ENCODE measurements at regions not wholly inside any gene's neighbourhood (a gene's known extent, or its start where the extent isn't known, plus 50 kb on each side); places are given as distances from the start of the nearest gene placed in this dataset.

DNA sequence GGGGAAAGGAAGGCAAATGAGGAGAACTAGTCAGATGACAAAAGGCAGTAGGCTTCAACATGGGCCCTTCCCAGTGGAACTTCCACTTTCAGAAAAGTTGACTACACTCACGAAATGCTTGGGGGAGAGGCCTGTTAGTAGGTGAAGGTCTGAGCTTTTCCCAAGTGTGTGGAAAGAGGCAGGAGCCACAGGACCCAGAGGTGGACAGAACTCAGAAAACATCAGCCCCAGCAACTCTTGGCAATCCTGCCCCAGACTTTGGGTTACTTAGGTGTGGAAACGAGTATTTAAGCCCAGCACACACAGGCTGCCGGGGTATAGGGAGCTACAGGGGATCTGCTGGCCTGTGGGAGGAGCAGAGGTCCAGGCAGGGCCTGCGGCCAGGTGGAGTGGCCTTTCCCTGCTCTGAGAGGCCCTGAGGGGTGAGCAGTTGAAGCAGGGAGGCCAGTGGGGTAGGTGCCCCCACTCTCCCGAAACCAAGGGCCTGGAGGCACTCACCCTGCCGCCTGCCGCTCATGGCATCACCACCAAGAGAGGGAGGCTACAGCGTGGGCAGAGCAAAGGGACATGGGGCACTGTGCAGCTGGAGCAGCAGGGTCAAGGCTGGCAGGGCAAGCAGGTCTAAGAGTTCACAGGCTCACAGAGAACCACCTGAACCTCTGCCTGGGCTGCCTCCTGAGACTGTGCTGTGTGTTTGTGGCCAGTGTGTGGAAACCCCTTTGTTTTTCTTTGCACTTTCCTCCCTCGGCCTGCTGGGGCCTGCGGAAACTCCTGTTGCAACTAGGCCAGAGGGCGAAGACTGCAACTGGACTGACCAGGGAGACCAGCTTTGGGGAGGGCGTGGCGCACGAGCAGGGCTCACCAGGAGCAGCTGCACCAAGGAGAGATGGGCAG, 130.7 kb upstream of the SERTAD2 start (continued):
- TF ChIP-seq ZMAT3 (CRISPR knock-in tag; conservative IDR thresholded peaks at IDR 0.05): peak; percentile 84; the same call in 1 of the 2 replicates
- no peak for TF ChIP-seq CENPX (CRISPR knock-in tag; IDR thresholded peaks at IDR 0.05)
- no peak for TF ChIP-seq MXI1 (IDR thresholded peaks at IDR 0.05; ENCODE audit: borderline replicate concordance, low read depth, low read length)
- TF ChIP-seq ZNF12 (CRISPR knock-in tag; IDR thresholded peaks at IDR 0.05): 0 out of 2 replicates have a peak, but pooled peaks have one; percentile 13
- no peak for TF ChIP-seq ATRX (CRISPR knock-in tag; IDR thresholded peaks at IDR 0.05; ENCODE audit: borderline replicate concordance)
- TF ChIP-seq ZNF260 (CRISPR knock-in tag; IDR thresholded peaks at IDR 0.05; ENCODE audit: borderline replicate concordance, low read depth): no peak
- TF ChIP-seq FLYWCH1 (CRISPR knock-in tag; IDR thresholded peaks at IDR 0.05): no peak
- TF ChIP-seq, protein P1, sequence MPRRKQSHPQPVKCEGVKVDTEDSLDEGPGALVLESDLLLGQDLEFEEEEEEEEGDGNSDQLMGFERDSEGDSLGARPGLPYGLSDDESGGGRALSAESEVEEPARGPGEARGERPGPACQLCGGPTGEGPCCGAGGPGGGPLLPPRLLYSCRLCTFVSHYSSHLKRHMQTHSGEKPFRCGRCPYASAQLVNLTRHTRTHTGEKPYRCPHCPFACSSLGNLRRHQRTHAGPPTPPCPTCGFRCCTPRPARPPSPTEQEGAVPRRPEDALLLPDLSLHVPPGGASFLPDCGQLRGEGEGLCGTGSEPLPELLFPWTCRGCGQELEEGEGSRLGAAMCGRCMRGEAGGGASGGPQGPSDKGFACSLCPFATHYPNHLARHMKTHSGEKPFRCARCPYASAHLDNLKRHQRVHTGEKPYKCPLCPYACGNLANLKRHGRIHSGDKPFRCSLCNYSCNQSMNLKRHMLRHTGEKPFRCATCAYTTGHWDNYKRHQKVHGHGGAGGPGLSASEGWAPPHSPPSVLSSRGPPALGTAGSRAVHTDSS (CRISPR knock-in tag; conservative IDR thresholded peaks at IDR 0.05): no peak
- 0 out of 2 replicates have a peak, but pooled peaks have one; percentile 37 for TF ChIP-seq ZNF124 (CRISPR knock-in tag; IDR thresholded peaks at IDR 0.05)
- TF ChIP-seq, protein P2, sequence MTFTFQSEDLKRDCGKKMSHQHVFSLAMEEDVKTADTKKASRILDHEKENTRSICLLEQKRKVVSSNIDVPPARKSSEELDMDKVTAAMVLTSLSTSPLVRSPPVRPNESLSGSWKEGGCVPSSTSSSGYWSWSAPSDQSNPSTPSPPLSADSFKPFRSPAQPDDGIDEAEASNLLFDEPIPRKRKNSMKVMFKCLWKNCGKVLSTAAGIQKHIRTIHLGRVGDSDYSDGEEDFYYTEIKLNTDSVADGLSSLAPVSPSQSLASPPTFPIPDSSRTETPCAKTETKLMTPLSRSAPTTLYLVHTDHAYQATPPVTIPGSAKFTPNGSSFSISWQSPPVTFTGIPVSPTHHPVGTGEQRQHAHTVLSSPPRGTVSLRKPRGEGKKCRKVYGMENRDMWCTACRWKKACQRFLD (CRISPR knock-in tag; IDR thresholded peaks at IDR 0.05; ENCODE audit: borderline replicate concordance): 0 out of 2 replicates have a peak, but pooled peaks have one; percentile 30
- TF ChIP-seq, protein P3, sequence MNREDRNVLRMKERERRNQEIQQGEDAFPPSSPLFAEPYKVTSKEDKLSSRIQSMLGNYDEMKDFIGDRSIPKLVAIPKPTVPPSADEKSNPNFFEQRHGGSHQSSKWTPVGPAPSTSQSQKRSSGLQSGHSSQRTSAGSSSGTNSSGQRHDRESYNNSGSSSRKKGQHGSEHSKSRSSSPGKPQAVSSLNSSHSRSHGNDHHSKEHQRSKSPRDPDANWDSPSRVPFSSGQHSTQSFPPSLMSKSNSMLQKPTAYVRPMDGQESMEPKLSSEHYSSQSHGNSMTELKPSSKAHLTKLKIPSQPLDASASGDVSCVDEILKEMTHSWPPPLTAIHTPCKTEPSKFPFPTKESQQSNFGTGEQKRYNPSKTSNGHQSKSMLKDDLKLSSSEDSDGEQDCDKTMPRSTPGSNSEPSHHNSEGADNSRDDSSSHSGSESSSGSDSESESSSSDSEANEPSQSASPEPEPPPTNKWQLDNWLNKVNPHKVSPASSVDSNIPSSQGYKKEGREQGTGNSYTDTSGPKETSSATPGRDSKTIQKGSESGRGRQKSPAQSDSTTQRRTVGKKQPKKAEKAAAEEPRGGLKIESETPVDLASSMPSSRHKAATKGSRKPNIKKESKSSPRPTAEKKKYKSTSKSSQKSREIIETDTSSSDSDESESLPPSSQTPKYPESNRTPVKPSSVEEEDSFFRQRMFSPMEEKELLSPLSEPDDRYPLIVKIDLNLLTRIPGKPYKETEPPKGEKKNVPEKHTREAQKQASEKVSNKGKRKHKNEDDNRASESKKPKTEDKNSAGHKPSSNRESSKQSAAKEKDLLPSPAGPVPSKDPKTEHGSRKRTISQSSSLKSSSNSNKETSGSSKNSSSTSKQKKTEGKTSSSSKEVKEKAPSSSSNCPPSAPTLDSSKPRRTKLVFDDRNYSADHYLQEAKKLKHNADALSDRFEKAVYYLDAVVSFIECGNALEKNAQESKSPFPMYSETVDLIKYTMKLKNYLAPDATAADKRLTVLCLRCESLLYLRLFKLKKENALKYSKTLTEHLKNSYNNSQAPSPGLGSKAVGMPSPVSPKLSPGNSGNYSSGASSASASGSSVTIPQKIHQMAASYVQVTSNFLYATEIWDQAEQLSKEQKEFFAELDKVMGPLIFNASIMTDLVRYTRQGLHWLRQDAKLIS (CRISPR knock-in tag; IDR thresholded peaks at IDR 0.05): no peak
- no peak for TF ChIP-seq ZFP90 (CRISPR knock-in tag; IDR thresholded peaks at IDR 0.05; ENCODE audit: borderline replicate concordance)
- peak; percentile 64; the same call in 1 of the 2 replicates for TF ChIP-seq ZNF589 (CRISPR knock-in tag; conservative IDR thresholded peaks at IDR 0.05)
- no peak for TF ChIP-seq JUND (CRISPR knock-in tag; IDR thresholded peaks at IDR 0.05)
- TF ChIP-seq, protein P4, sequence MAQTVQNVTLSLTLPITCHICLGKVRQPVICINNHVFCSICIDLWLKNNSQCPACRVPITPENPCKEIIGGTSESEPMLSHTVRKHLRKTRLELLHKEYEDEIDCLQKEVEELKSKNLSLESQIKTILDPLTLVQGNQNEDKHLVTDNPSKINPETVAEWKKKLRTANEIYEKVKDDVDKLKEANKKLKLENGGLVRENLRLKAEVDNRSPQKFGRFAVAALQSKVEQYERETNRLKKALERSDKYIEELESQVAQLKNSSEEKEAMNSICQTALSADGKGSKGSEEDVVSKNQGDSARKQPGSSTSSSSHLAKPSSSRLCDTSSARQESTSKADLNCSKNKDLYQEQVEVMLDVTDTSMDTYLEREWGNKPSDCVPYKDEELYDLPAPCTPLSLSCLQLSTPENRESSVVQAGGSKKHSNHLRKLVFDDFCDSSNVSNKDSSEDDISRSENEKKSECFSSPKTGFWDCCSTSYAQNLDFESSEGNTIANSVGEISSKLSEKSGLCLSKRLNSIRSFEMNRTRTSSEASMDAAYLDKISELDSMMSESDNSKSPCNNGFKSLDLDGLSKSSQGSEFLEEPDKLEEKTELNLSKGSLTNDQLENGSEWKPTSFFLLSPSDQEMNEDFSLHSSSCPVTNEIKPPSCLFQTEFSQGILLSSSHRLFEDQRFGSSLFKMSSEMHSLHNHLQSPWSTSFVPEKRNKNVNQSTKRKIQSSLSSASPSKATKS (CRISPR knock-in tag; IDR thresholded peaks at IDR 0.05): no peak
- no peak for TF ChIP-seq RBM39 (IDR thresholded peaks at IDR 0.05; ENCODE audit: low read depth, low read length, poor library complexity, severe bottlenecking)
- TF ChIP-seq CBX5 (CRISPR knock-in tag; IDR thresholded peaks at IDR 0.05; ENCODE audit: borderline replicate concordance): peak; percentile 29; the same call in 1 of the 2 replicates
- no peak for TF ChIP-seq ZFP41 (CRISPR knock-in tag; IDR thresholded peaks at IDR 0.05; ENCODE audit: borderline replicate concordance)
- no peak for TF ChIP-seq ONECUT2 (CRISPR knock-in tag; IDR thresholded peaks at IDR 0.05)
- no peak for TF ChIP-seq MZF1 (CRISPR knock-in tag; IDR thresholded peaks at IDR 0.05; ENCODE audit: borderline replicate concordance)

All from HepG2 (cell line).